Ascending aorta (tissue), 2 donors: ENCODE measurements at regions not wholly inside any gene's neighbourhood (a gene's known extent, or its start where the extent isn't known, plus 50 kb on each side); places are given as distances from the start of the nearest gene placed in this dataset.

Experiments used
- DNase-seq, 2 donors: peaks; one replicate each; pipeline ENCODE4 v3.0.0-alpha.2; 2019; ENCODE audit warnings: low spot score in 2 of 2
- H3K27ac ChIP-seq, 2 donors: fragments of 200-600 bp; sonication (generic); one replicate each; pipeline ENCODE4 v1.5.1; 2016 to 2017; ENCODE audit warnings: mild to moderate bottlenecking in 1 of 2
- H3K27me3 ChIP-seq: fragments of 200-600 bp; sonication (generic); one replicate; pipeline ENCODE4 v1.5.1; 2017
- H3K36me3 ChIP-seq, 2 donors: fragments of 200-600 bp; sonication (generic); one replicate each; pipeline ENCODE4 v1.5.1; 2016
- H3K4me1 ChIP-seq, 2 donors: fragments of 200-600 bp; sonication (generic); one replicate each; pipeline ENCODE4 v1.5.1; 2016 to 2017; ENCODE audit warnings: mild to moderate bottlenecking in 1 of 2
- H3K4me3 ChIP-seq, 2 donors: fragments of 200-600 bp; sonication (generic); one replicate each; pipeline ENCODE4 v1.5.1; 2016 to 2017; ENCODE audit warnings: mild to moderate bottlenecking in 1 of 2
- H3K9me3 ChIP-seq, 2 donors: fragments of 200-600 bp; sonication (generic); one replicate each; pipeline ENCODE4 v1.5.1; 2016
- intact Hi-C: fragments of 100-400 bp; cut with DNase I; formaldehyde crosslinking; loops from one replicate; pipeline ENCODE4 v1.15.1; 2023
- TF ChIP-seq, protein P1 (sequence below), 3 experiments: fragments of 200-600 bp in 2 of 3; fragments of 450-650 bp in 1 of 3; sonication (generic) in 2 of 3; IDR thresholded peaks; one replicate each; pipeline ENCODE4 v1.5.1; 2016 to 2019; ENCODE audit warnings: antibody characterized with exemption in 3 of 3, mild to moderate bottlenecking in 1 of 3, moderate library complexity in 1 of 3

DNA sequence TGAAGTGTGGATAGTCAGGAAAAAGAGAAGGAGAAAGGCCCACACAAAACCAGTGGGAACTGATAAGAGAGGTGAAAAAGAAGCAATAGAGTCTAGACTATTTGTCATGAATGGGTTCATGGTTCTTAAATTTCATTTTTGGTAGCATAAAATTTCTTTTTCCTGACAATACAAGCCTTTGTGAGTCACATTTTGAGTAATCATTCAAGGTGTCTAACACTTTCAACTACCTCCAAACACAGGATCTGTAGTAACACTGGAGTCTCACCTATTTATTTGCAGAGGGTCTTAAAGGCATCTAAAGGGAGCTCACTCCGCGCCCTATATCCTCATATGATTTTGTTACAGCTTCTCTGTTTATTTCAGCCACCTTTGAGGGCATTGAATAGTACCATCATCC lies 96.0 kb downstream of the SAMD9 start:
- Histone ChIP-seq H3K27me3 (no peaks in the 10 kb centered on the region), H3K4me3 (no peak overlapping the region), H3K4me1 (no peaks in the 10 kb centered on the region), H3K27ac (no peak overlapping the region), H3K9me3 (no peaks in the 10 kb centered on the region), H3K36me3 (no peaks in the 10 kb centered on the region)
- TF ChIP-seq, protein P1, sequence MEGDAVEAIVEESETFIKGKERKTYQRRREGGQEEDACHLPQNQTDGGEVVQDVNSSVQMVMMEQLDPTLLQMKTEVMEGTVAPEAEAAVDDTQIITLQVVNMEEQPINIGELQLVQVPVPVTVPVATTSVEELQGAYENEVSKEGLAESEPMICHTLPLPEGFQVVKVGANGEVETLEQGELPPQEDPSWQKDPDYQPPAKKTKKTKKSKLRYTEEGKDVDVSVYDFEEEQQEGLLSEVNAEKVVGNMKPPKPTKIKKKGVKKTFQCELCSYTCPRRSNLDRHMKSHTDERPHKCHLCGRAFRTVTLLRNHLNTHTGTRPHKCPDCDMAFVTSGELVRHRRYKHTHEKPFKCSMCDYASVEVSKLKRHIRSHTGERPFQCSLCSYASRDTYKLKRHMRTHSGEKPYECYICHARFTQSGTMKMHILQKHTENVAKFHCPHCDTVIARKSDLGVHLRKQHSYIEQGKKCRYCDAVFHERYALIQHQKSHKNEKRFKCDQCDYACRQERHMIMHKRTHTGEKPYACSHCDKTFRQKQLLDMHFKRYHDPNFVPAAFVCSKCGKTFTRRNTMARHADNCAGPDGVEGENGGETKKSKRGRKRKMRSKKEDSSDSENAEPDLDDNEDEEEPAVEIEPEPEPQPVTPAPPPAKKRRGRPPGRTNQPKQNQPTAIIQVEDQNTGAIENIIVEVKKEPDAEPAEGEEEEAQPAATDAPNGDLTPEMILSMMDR (IDR thresholded peaks at IDR 0.05) = no peak
- intact Hi-C loops = no loop called here
- DNase-seq = no peak

DNA sequence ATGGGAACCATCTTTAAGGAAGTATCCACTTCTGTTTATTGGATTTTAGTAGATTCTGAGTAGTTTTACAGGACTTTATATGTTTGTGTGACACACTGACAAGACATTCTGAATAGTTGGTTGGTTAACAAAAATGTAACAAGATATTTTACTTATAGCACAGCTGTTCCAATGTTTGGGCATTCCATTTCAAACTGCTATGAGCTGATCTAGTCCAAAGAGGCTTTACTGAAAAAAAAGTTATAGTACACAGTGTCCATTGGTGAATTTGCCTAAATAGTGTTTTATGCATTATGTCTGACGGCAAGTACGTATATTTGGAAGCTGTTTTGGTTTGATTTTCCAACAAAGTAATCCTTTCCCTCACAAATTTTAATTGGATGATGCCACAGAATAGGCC lies 99.1 kb downstream of the SAMD9 start:
- H3K4me1 ChIP-seq = no peaks in the 10 kb centered on the region
- intact Hi-C loops = no loop called here
- no peaks in the 10 kb centered on the region for H3K36me3 ChIP-seq
- H3K9me3 ChIP-seq = no peaks in the 10 kb centered on the region
- H3K27ac ChIP-seq = no peak overlapping the region
- TF ChIP-seq, protein P1 (IDR thresholded peaks at IDR 0.05) = no peak
- no peak for DNase-seq
- H3K4me3 ChIP-seq = no peak overlapping the region
- H3K27me3 ChIP-seq = no peaks in the 10 kb centered on the region

GRCh38 chr7:93016681-93017381 lies 100.9 kb downstream of the SAMD9 start:
- Histone ChIP-seq H3K27ac (no peak overlapping the region), H3K4me1 (no peaks in the 10 kb centered on the region), H3K9me3 (no peaks in the 10 kb centered on the region), H3K36me3 (no peaks in the 10 kb centered on the region), H3K4me3 (no peak overlapping the region), H3K27me3 (no peaks in the 10 kb centered on the region)
- DNase-seq = no peak
- intact Hi-C loops = no loop called here
- TF ChIP-seq, protein P1 (IDR thresholded peaks at IDR 0.05) = no peak

DNA sequence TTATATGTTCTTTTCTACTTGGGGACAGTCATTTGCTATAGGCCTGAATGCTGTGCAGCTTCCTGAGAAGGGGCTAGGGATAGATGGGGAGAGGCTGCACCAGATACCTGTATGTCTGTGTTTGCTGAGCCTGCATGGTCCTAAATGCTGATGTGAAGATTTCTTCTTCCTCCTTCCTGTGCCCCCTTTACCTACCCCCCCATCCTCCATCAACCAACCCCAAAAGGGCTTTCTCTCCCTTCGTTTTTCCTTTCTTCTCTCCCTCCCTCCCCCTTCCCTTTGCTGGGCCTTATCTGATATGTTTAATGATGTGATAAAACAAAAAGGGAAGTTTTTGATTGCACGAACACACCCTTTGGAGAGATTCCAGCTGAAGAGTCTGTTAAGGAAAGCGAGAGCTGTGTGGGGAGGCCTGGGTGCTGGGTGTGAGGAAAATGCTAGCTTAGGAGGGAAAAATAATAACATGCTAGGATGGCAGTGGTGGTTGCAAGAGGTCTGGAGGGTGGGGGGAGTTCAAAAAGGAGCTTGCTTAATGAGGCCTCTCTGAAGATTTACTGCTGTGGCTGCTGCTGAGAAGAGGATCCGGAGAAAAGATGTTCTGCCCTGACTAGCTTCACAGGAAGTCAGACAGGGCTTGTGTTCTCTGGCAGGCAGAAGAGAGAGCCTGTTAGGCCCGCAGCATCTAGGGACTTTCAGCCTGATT lies 101.8 kb downstream of the SAMD9 start:
- H3K27ac ChIP-seq = no peak overlapping the region
- no peaks in the 10 kb centered on the region for H3K9me3 ChIP-seq
- H3K27me3 ChIP-seq = no peaks in the 10 kb centered on the region
- H3K36me3 ChIP-seq = no peaks in the 10 kb centered on the region
- no peaks in the 10 kb centered on the region for H3K4me1 ChIP-seq
- intact Hi-C loops = no loop called here
- no peak overlapping the region for H3K4me3 ChIP-seq
- TF ChIP-seq, protein P1 (IDR thresholded peaks at IDR 0.05) = no peak
- DNase-seq = no peak

DNA sequence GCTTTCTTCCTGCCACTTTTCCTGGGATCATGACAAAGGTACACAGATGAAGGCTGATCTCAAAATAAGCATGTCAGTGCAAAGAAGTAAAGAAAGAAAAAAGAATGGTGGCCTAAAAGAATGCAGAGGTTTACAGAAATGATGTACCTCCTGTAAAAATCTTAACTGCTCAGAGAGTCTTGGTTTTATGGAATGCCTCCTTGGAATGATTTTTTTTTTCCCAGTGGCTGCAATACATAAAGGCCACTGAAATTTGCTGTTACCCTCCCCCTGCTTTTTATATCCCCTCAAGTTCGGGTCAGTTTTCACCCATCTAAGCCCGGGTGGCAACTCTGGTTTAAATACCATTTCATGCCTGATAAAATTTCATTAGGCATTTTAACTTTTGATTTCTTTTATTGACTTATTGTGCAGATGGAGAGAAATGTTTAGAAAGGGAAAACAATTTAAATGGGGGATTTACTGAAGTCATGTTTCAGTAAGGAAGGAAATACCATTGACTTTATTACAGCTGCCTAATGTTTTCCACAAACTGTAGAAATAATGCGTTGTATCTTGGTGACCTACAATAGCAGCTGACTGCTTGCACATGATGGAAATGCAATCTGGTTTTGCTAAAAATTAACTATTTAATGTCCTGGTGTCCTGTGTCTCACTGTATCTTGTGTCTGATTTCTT lies 102.5 kb downstream of the SAMD9 start:
- no peaks in the 10 kb centered on the region for H3K36me3 ChIP-seq
- TF ChIP-seq, protein P1 (IDR thresholded peaks at IDR 0.05) = no peak
- H3K4me1 ChIP-seq = no peaks in the 10 kb centered on the region
- H3K27ac ChIP-seq = no peak overlapping the region
- no peaks in the 10 kb centered on the region for H3K9me3 ChIP-seq
- no peak overlapping the region for H3K4me3 ChIP-seq
- no peak for DNase-seq
- no peaks in the 10 kb centered on the region for H3K27me3 ChIP-seq
- intact Hi-C loops = no loop called here
